Trophoblast cell (in vitro differentiated cells and primary cell): ENCODE measurements at regions not wholly inside any gene's neighbourhood (a gene's known extent, or its start where the extent isn't known, plus 50 kb on each side); places are given as distances from the start of the nearest gene placed in this dataset.

Experiments
- DNase-seq, 2 donors: peaks; one replicate each; pipeline ENCODE4 v3.0.0-alpha.2; 2016
- H2AFZ ChIP-seq: 2 replicates; pipeline ENCODE4 v1.6.1; 2013; ENCODE audit warnings: low read length, moderate library complexity, mild to moderate bottlenecking; ENCODE audit not compliant: insufficient read depth, poor library complexity
- H2AK5ac ChIP-seq: 2 replicates; pipeline ENCODE4 v1.6.1; 2013; ENCODE audit warnings: mild to moderate bottlenecking, low read length
- H2BK120ac ChIP-seq: 2 replicates; pipeline ENCODE4 v1.6.1; 2013; ENCODE audit warnings: low read length, mild to moderate bottlenecking, moderate library complexity; ENCODE audit not compliant: insufficient read depth, poor library complexity
- H2BK12ac ChIP-seq: 2 replicates; pipeline ENCODE4 v1.6.1; 2013; ENCODE audit warnings: mild to moderate bottlenecking, low read length, moderate library complexity
- H2BK5ac ChIP-seq: 2 replicates; pipeline ENCODE4 v1.6.1; 2013; ENCODE audit warnings: low read length, low read depth, moderate library complexity, mild to moderate bottlenecking; ENCODE audit not compliant: poor library complexity
- H3K14ac ChIP-seq: 2 replicates; pipeline ENCODE4 v1.6.1; 2013; ENCODE audit warnings: mild to moderate bottlenecking, low read length
- H3K18ac ChIP-seq: 2 replicates; pipeline ENCODE4 v1.6.1; 2013; ENCODE audit warnings: mild to moderate bottlenecking, low read length
- H3K23ac ChIP-seq: 2 replicates; pipeline ENCODE4 v1.6.1; 2013; ENCODE audit warnings: low read length
- H3K27ac ChIP-seq: 2 replicates; pipeline ENCODE4 v1.5.1; 2013; ENCODE audit warnings: low read depth, mild to moderate bottlenecking, inconsistent platforms, low read length, moderate library complexity
- H3K27me3 ChIP-seq: 2 replicates; pipeline ENCODE4 v1.6.1; 2013; ENCODE audit warnings: inconsistent platforms, mild to moderate bottlenecking, low read length, moderate library complexity; ENCODE audit not compliant: insufficient read depth
- H3K36me3 ChIP-seq, 2 experiments: 1 replicate in 1 of 2; 2 replicates in 1 of 2; pipeline ENCODE4 v1.6.1; 2013; ENCODE audit warnings: low read length in 2 of 2, mild to moderate bottlenecking in 2 of 2, moderate library complexity in 1 of 2; ENCODE audit not compliant: insufficient read depth in 2 of 2, control insufficient read depth in 1 of 2
- H3K4ac ChIP-seq: 2 replicates; pipeline ENCODE4 v1.6.1; 2013; ENCODE audit warnings: low read depth, mild to moderate bottlenecking, low read length, moderate library complexity
- H3K4me1 ChIP-seq, 2 experiments: 1 replicate in 1 of 2; 2 replicates in 1 of 2; pipeline ENCODE4 v1.6.1; 2013; ENCODE audit warnings: low read length in 2 of 2, mild to moderate bottlenecking in 2 of 2, moderate library complexity in 1 of 2; ENCODE audit not compliant: insufficient read depth in 2 of 2, control insufficient read depth in 1 of 2
- H3K4me2 ChIP-seq: 2 replicates; pipeline ENCODE4 v1.6.1; 2013; ENCODE audit warnings: inconsistent platforms, mild to moderate bottlenecking, low read length, moderate library complexity
- H3K4me3 ChIP-seq: 2 replicates; pipeline ENCODE4 v1.5.1; 2013; ENCODE audit warnings: mild to moderate bottlenecking, low read depth, low read length, inconsistent platforms
- H3K79me1 ChIP-seq: one replicate; pipeline ENCODE4 v1.6.1; 2013; ENCODE audit warnings: low read length
- H3K79me2 ChIP-seq: 2 replicates; pipeline ENCODE4 v1.6.1; 2013; ENCODE audit warnings: low read length, mild to moderate bottlenecking; ENCODE audit not compliant: control insufficient read depth, insufficient read depth, poor library complexity
- H3K9ac ChIP-seq: 2 replicates; pipeline ENCODE4 v1.6.1; 2013; ENCODE audit warnings: mild to moderate bottlenecking, low read length
- H3K9me3 ChIP-seq: 2 replicates; pipeline ENCODE4 v1.6.1; 2013; ENCODE audit warnings: low read depth, mild to moderate bottlenecking, control low read depth, inconsistent platforms, low read length; ENCODE audit not compliant: insufficient read depth
- H4K12ac ChIP-seq: 2 replicates; pipeline ENCODE4 v1.6.1; 2013; ENCODE audit warnings: low read depth, mild to moderate bottlenecking, low read length, moderate library complexity
- H4K8ac ChIP-seq: 2 replicates; pipeline ENCODE4 v1.6.1; 2013; ENCODE audit warnings: low read depth, mild to moderate bottlenecking, low read length, moderate library complexity
- H4K91ac ChIP-seq: one replicate; pipeline ENCODE4 v1.6.1; 2013; ENCODE audit warnings: low read depth, mild to moderate bottlenecking, low read length, moderate library complexity
- WGBS: extraction: QIAGEN DNeasy Blood & Tissue Kit; methylation state at CpG from one replicate; pipeline ENCODE4 v1.1.7; 2013; ENCODE audit warnings: missing lambda C conversion rate; ENCODE audit not compliant: insufficient read length, insufficient coverage; ENCODE audit errors: extremely low coverage; 5-methylcytosine and 5-hydroxymethylcytosine counted together

GRCh38 chr14:38960946-38961531 is 142.0 kb downstream of the SEC23A start:
- Histone ChIP-seq H3K23ac (no peak overlapping the region), H3K36me3 (no peaks in the 10 kb centered on the region), H3K4me2 (no peak overlapping the region), H3K18ac (no peak overlapping the region), H2AK5ac (no peak overlapping the region), H3K9me3 (no peaks in the 10 kb centered on the region), H4K91ac (no peak overlapping the region), H3K9ac (no peak overlapping the region), H4K12ac (no peak overlapping the region), H3K79me2 (no peaks in the 10 kb centered on the region), H3K27ac (no peak overlapping the region), H3K4me3 (no peak overlapping the region), H3K4me1 (no peaks in the 10 kb centered on the region), H2BK120ac (no peak overlapping the region), H2BK12ac (no peak overlapping the region), H3K14ac (no peak overlapping the region), H4K8ac (no peak overlapping the region), H2BK5ac (no peak overlapping the region), H3K27me3 (no peaks in the 10 kb centered on the region), H2AFZ (no peak overlapping the region), H3K79me1 (no peaks in the 10 kb centered on the region), H3K4ac (no peak overlapping the region)
- no peak for DNase-seq
- WGBS: no CpG with 5 or more reads among the region's 1 CpG

GRCh38 chr14:38959021-38959420 is 144.0 kb downstream of the SEC23A start:
- Histone ChIP-seq H2BK120ac (no peak overlapping the region), H3K4me1 (no peaks in the 10 kb centered on the region), H3K79me2 (no peaks in the 10 kb centered on the region), H3K4ac (no peak overlapping the region), H3K23ac (no peak overlapping the region), H2BK12ac (no peak overlapping the region), H3K4me2 (no peak overlapping the region), H3K9ac (no peak overlapping the region), H3K9me3 (no peaks in the 10 kb centered on the region), H3K36me3 (no peaks in the 10 kb centered on the region), H3K27me3 (no peaks in the 10 kb centered on the region), H4K8ac (no peak overlapping the region), H4K12ac (no peak overlapping the region), H3K18ac (no peak overlapping the region), H3K4me3 (no peak overlapping the region), H3K27ac (no peak overlapping the region), H3K79me1 (no peaks in the 10 kb centered on the region), H3K14ac (no peak overlapping the region), H2AFZ (no peak overlapping the region), H2AK5ac (no peak overlapping the region), H2BK5ac (no peak overlapping the region), H4K91ac (no peak overlapping the region)
- no CpG with 5 or more reads among the region's 3 CpGs for WGBS
- DNase-seq: no peak

- Histone ChIP-seq H3K79me1 (no peaks in the 10 kb centered on the region), H3K4me3 (no peak overlapping the region), H4K8ac (no peak overlapping the region), H3K36me3 (no peaks in the 10 kb centered on the region), H4K12ac (no peak overlapping the region), H3K27me3 (no peaks in the 10 kb centered on the region), H3K4ac (no peak overlapping the region), H4K91ac (no peak overlapping the region), H3K9me3 (no peaks in the 10 kb centered on the region), H3K9ac (no peak overlapping the region), H3K79me2 (no peaks in the 10 kb centered on the region), H2AFZ (no peak overlapping the region), H3K4me1 (no peaks in the 10 kb centered on the region), H2BK5ac (no peak overlapping the region), H3K14ac (no peak overlapping the region), H3K27ac (no peak overlapping the region), H3K23ac (no peak overlapping the region), H2BK12ac (no peak overlapping the region), H3K18ac (no peak overlapping the region), H2BK120ac (no peak overlapping the region), H3K4me2 (no peak overlapping the region), H2AK5ac (no peak overlapping the region)
- no CpG with 5 or more reads among the region's 3 CpGs for WGBS
- DNase-seq: no peak
These were observed 144.4 kb downstream of the SEC23A start for GRCh38 chr14:38958589-38958988.

- Histone ChIP-seq H3K9ac (no peak overlapping the region), H2BK120ac (no peak overlapping the region), H3K79me2 (no peaks in the 10 kb centered on the region), H2AK5ac (no peak overlapping the region), H3K4me1 (no peaks in the 10 kb centered on the region), H4K91ac (no peak overlapping the region), H4K12ac (no peak overlapping the region), H3K4me2 (no peak overlapping the region), H2AFZ (no peak overlapping the region), H3K79me1 (no peaks in the 10 kb centered on the region), H2BK12ac (no peak overlapping the region), H3K23ac (no peak overlapping the region), H4K8ac (no peak overlapping the region), H3K18ac (no peak overlapping the region), H3K36me3 (no peaks in the 10 kb centered on the region), H2BK5ac (no peak overlapping the region), H3K4ac (no peak overlapping the region), H3K4me3 (no peak overlapping the region), H3K14ac (no peak overlapping the region), H3K27me3 (no peaks in the 10 kb centered on the region), H3K9me3 (no peaks in the 10 kb centered on the region), H3K27ac (no peak overlapping the region)
- no CpG with 5 or more reads among the region's 1 CpG for WGBS
- no peak for DNase-seq
These were observed 151.6 kb downstream of the SEC23A start for GRCh38 chr14:38951451-38951850.
